Anterior cingulate cortex (tissue), 58 donors: ENCODE measurements at regions not wholly inside any gene's neighbourhood (a gene's known extent, or its start where the extent isn't known, plus 50 kb on each side); places are given as distances from the start of the nearest gene placed in this dataset.
"Not testable (repeated sequence)": the region's sequence is repeated elsewhere in the genome, so short reads cannot be mapped to it uniquely, and the experiment has no call there.

ENCODE experiments used
- DNase-seq, 58 donors: peaks; one replicate each; lab custom pipeline; 2025; lab: John Stamatoyannopoulos, UW

GRCh38 chr16:52114379-52114778 lies 432.6 kb downstream of the TOX3 start:
- no peak for DNase-seq

GRCh38 chr16:52113533-52114183 lies 433.3 kb downstream of the TOX3 start:
- DNase-seq, result no peak

- not testable (repeated sequence) for DNase-seq
These were observed 441.9 kb downstream of the TOX3 start for GRCh38 chr16:52104993-52105392.

- no peak for DNase-seq
These were observed 443.2 kb downstream of the TOX3 start for GRCh38 chr16:52103791-52104190.

- DNase-seq, result no peak
These were observed 445.7 kb downstream of the TOX3 start for GRCh38 chr16:52101246-52101645.

GRCh38 chr16:52099382-52099781 lies 447.6 kb downstream of the TOX3 start:
- no peak for DNase-seq

GRCh38 chr16:52095471-52095870 lies 451.5 kb downstream of the TOX3 start:
- no peak for DNase-seq

- DNase-seq, result no peak
These were observed 454.8 kb downstream of the TOX3 start for GRCh38 chr16:52092126-52092525.

GRCh38 chr16:52090080-52090479 lies 456.9 kb downstream of the TOX3 start:
- DNase-seq, result no peak

- DNase-seq, result no peak
These were observed 457.5 kb downstream of the TOX3 start for GRCh38 chr16:52089476-52089875.

- DNase-seq, result no peak
These were observed 460.0 kb downstream of the TOX3 start for GRCh38 chr16:52086901-52087300.

- DNase-seq, result peak in 5 of 58 donors; percentile 10 to 40 (median 25)
These were observed 468.0 kb downstream of the TOX3 start for GRCh38 chr16:52078716-52079655.

- DNase-seq, result peak in 8 of 58 donors; percentile 15 to 46 (median 20)
These were observed 469.3 kb downstream of the TOX3 start for GRCh38 chr16:52077607-52078006.

- DNase-seq, result peak in 7 of 58 donors; percentile 10 to 24 (median 18)
These were observed 470.1 kb downstream of the TOX3 start for GRCh38 chr16:52076801-52077201.

- DNase-seq, result no peak
These were observed 470.6 kb downstream of the TOX3 start for GRCh38 chr16:52076332-52076731.

- DNase-seq, result no peak
These were observed 472.8 kb downstream of the TOX3 start for GRCh38 chr16:52074133-52074532.

GRCh38 chr16:52073024-52073423 lies 473.9 kb downstream of the TOX3 start:
- no peak for DNase-seq

GRCh38 chr16:52071101-52071500 lies 475.8 kb downstream of the TOX3 start:
- DNase-seq, result no peak

GRCh38 chr16:52070341-52071057 lies 476.4 kb downstream of the TOX3 start:
- no peak for DNase-seq

- peak in 2 of 58 donors; percentile 65 to 66 for DNase-seq
These were observed 477.1 kb downstream of the TOX3 start for GRCh38 chr16:52069866-52070265.
